Adrenal gland (tissue), 9 donors: ENCODE measurements at regions not wholly inside any gene's neighbourhood (a gene's known extent, or its start where the extent isn't known, plus 50 kb on each side); places are given as distances from the start of the nearest gene placed in this dataset.
A peak's percentile ranks its signal among the peaks of the same experiment; 100 is the strongest.

Experiments used
- DNase-seq, 7 donors: peaks; one replicate each; pipeline ENCODE4 v3.0.0-alpha.2; 2019 to 2020
- H3K27ac ChIP-seq, 5 donors: fragments of 200-600 bp; sonication (generic) in 4 of 5; 1 replicate in 3 of 5; 2 replicates in 2 of 5; pipeline versions ENCODE4 v1.5.1 to v1.8.0; 2016 to 2020; ENCODE audit warnings: mild to moderate bottlenecking in 1 of 5
- H3K27me3 ChIP-seq: fragments of 200-600 bp; 2 replicates; pipeline ENCODE4 v1.8.0; 2021
- H3K36me3 ChIP-seq, 2 donors: fragments of 200-600 bp; replicated peaks in 1 of 2; 1 replicate in 1 of 2; 2 replicates in 1 of 2; pipeline versions ENCODE4 v1.5.1 to v1.8.0; 2018 to 2022
- H3K4me1 ChIP-seq, 2 donors: fragments of 200-600 bp; replicated peaks in 1 of 2; 1 replicate in 1 of 2; 2 replicates in 1 of 2; pipeline versions ENCODE4 v1.5.1 to v1.8.0; 2018 to 2021
- H3K4me3 ChIP-seq, 4 donors: fragments of 200-600 bp; sonication (generic) in 3 of 4; one replicate each; pipeline ENCODE4 v1.5.1; 2016 to 2018
- H3K9me3 ChIP-seq, 3 donors: fragments of 200-600 bp; sonication (generic) in 1 of 3; replicated peaks in 1 of 3; 1 replicate in 2 of 3; 2 replicates in 1 of 3; pipeline versions ENCODE4 v1.5.1 to v1.8.0; 2016 to 2021
- POLR2A ChIP-seq, 2 donors: fragments of 450-650 bp; IDR thresholded peaks; one replicate each; pipeline ENCODE4 v1.6.1; 2017; ENCODE audit warnings: antibody characterized with exemption in 2 of 2, mild to moderate bottlenecking in 2 of 2, moderate library complexity in 1 of 2
- WGBS, 4 donors: extraction: QIAGEN DNeasy Blood & Tissue Kit in 2 of 4; methylation state at CpG; one replicate each; pipeline versions ENCODE4 v1.1.5 to v1.1.7; 2013 to 2017; 5-methylcytosine and 5-hydroxymethylcytosine counted together
- intact Hi-C, 2 donors: fragments of 100-400 bp; cut with DNase I; formaldehyde crosslinking; loops; one replicate each; pipeline versions ENCODE4 v1.14.1 to v1.15.0; 2022 to 2023
- TF ChIP-seq, protein P1 (sequence below), 6 experiments: fragments of 450-650 bp in 4 of 6; fragments of 200-600 bp in 2 of 6; sonication (generic) in 1 of 6; IDR thresholded peaks; 1 replicate in 5 of 6; 2 replicates in 1 of 6; pipeline versions ENCODE4 v1.5.1 to v1.8.0; 2016 to 2021; ENCODE audit warnings: antibody characterized with exemption in 6 of 6, mild to moderate bottlenecking in 2 of 6, moderate library complexity in 1 of 6
- donor health status: healthy with polysubstance abuse.
- donor health status: Bipolar disorder and iron deficiency.
- donor health status: DM: yes; HTN: yes; CAD: no.
- donor health status: DM: no; HTN: no; CAD: no.
- donor health status: DM: no; HTN: no; CAD: no.

GRCh38 chr6:15989397-15989796, 139.5 kb upstream of the MYLIP start:
- Histone ChIP-seq H3K36me3 (no peaks in the 10 kb centered on the region), H3K9me3 (no peaks in the 10 kb centered on the region), H3K4me3 (no peak overlapping the region), H3K27ac (no peak overlapping the region), H3K4me1 (peaks cover 0 to under 1% of the 10 kb centered on the region in 2 donors), H3K27me3 (no peaks in the 10 kb centered on the region)
- WGBS, 4 donors = 79 to 95% (median 90%) methylated on average over 2 of the region's 2 CpGs
- DNase-seq = no peak
- intact Hi-C loops = no loop called here
- no peak for TF ChIP-seq POLR2A (IDR thresholded peaks at IDR 0.05)
- TF ChIP-seq, protein P1, sequence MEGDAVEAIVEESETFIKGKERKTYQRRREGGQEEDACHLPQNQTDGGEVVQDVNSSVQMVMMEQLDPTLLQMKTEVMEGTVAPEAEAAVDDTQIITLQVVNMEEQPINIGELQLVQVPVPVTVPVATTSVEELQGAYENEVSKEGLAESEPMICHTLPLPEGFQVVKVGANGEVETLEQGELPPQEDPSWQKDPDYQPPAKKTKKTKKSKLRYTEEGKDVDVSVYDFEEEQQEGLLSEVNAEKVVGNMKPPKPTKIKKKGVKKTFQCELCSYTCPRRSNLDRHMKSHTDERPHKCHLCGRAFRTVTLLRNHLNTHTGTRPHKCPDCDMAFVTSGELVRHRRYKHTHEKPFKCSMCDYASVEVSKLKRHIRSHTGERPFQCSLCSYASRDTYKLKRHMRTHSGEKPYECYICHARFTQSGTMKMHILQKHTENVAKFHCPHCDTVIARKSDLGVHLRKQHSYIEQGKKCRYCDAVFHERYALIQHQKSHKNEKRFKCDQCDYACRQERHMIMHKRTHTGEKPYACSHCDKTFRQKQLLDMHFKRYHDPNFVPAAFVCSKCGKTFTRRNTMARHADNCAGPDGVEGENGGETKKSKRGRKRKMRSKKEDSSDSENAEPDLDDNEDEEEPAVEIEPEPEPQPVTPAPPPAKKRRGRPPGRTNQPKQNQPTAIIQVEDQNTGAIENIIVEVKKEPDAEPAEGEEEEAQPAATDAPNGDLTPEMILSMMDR (IDR thresholded peaks at IDR 0.05) = no peak

DNA sequence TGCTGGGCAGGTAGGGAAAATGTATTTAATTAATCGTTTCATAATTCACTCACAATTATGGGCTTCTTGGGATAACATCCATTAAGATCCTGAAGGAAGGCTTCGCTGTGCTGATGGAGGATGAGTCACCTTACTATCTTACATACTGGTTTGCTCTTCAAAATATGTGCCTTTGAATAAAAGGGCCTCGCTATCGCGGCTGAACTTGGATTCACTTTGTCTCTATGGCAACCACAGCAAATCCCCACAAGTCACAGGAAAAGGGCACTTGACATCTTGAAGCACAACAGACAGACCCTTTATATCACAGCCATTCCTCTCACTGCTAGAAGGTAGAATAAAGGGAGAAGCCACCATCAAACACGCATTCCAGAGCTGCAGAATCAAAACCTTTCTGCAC, 141.3 kb upstream of the MYLIP start:
- H3K9me3 ChIP-seq = no peaks in the 10 kb centered on the region
- intact Hi-C loops = no loop called here
- WGBS, 4 donors = 37 to 51% (median 42%) methylated on average over 6 of the region's 6 CpGs
- no peaks in the 10 kb centered on the region for H3K36me3 ChIP-seq
- DNase-seq = peak in 1 of 7 donors; percentile 24
- no peaks in the 10 kb centered on the region for H3K27me3 ChIP-seq
- H3K4me3 ChIP-seq = no peak overlapping the region
- no peak overlapping the region for H3K27ac ChIP-seq
- H3K4me1 ChIP-seq = no peaks in the 10 kb centered on the region
- TF ChIP-seq POLR2A (IDR thresholded peaks at IDR 0.05) = no peak
- TF ChIP-seq, protein P1 (IDR thresholded peaks at IDR 0.05) = no peak

DNA sequence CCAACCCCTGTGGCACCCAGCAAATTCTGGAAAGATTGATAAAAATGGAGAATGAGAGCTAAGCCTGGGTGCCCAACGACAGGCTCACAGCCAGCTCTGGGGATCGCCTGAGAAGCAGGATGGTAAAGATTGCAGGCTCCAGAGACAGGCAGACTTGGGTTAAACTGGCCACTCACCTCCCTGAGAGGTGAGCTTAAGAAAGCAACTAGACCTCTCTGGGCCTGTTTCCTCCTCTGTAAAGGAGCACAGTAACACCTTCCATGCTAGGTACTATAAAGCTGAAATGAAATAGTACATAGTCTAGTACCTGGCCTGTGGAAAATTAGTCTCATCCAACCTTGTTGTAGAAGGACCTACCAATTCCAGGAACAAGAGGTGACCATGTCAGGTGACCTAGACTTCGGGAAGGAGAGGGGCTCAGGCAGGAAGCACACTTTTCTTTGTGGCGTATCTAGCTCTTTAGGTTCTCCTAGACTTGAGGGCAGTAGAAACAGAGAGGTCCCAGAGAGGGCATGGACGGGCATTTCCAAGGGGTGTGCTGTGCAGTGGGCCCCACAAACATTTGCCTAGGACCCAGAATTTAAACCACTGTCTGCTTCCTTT, 142.8 kb upstream of the MYLIP start:
- H3K4me3 ChIP-seq = no peak overlapping the region
- intact Hi-C loops = no loop called here
- no peaks in the 10 kb centered on the region for H3K36me3 ChIP-seq
- DNase-seq = no peak
- H3K27ac ChIP-seq = no peak overlapping the region
- 79 to 89% (median 86%) methylated on average over 5 of the region's 5 CpGs for WGBS, 4 donors
- no peaks in the 10 kb centered on the region for H3K27me3 ChIP-seq
- H3K9me3 ChIP-seq = no peaks in the 10 kb centered on the region
- no peak for TF ChIP-seq POLR2A (IDR thresholded peaks at IDR 0.05)
- TF ChIP-seq, protein P1 (IDR thresholded peaks at IDR 0.05) = no peak
- no peaks in the 10 kb centered on the region for H3K4me1 ChIP-seq

GRCh38 chr6:15985379-15985959, 143.4 kb upstream of the MYLIP start:
- no peak for DNase-seq
- TF ChIP-seq POLR2A (IDR thresholded peaks at IDR 0.05) = no peak
- TF ChIP-seq, protein P1 (IDR thresholded peaks at IDR 0.05) = no peak
- intact Hi-C loops = no loop called here
- Histone ChIP-seq H3K4me1 (no peaks in the 10 kb centered on the region), H3K27me3 (no peaks in the 10 kb centered on the region), H3K27ac (no peak overlapping the region), H3K36me3 (no peaks in the 10 kb centered on the region), H3K9me3 (no peaks in the 10 kb centered on the region), H3K4me3 (no peak overlapping the region)
- WGBS, 4 donors = 93 to 98% (median 95%) methylated on average over 3 of the region's 3 CpGs
